ENCODE measurements at regions not wholly inside any gene's neighbourhood (a gene's known extent, or its start where the extent isn't known, plus 50 kb on each side); places are given as distances from the start of the nearest gene placed in this dataset.

- DNase-seq (ENCODE audit: low spot score in 2 of 2, unreplicated experiment in 2 of 2): no peak
- no peaks in the 10 kb centered on the region for H3K36me3 Mint-ChIP-seq
- peaks cover 10% of the 10 kb centered on the region for H3K27me3 Mint-ChIP-seq (ENCODE audit: low read depth)
- no peak overlapping the region for H3K27ac Mint-ChIP-seq
- no peaks in the 10 kb centered on the region for H3K9me3 Mint-ChIP-seq
- TF ChIP-seq CTCF (IDR thresholded peaks at IDR 0.05; ENCODE audit: unreplicated experiment): no peak
- no peak overlapping the region for H3K4me3 Mint-ChIP-seq
- no peaks in the 10 kb centered on the region for H3K4me1 Mint-ChIP-seq
Measured at GRCh38 chr18:57930476-57930875, 113.5 kb upstream of the NEDD4L start.

- H3K9me3 Mint-ChIP-seq: no peaks in the 10 kb centered on the region
- no peaks in the 10 kb centered on the region for H3K36me3 Mint-ChIP-seq
- no peak for TF ChIP-seq CTCF (IDR thresholded peaks at IDR 0.05; ENCODE audit: unreplicated experiment)
- no peak for DNase-seq (ENCODE audit: low spot score in 2 of 2, unreplicated experiment in 2 of 2)
- H3K4me1 Mint-ChIP-seq: no peaks in the 10 kb centered on the region
- H3K27ac Mint-ChIP-seq: no peak overlapping the region
- no peak overlapping the region for H3K4me3 Mint-ChIP-seq
- peaks cover 8% of the 10 kb centered on the region for H3K27me3 Mint-ChIP-seq (ENCODE audit: low read depth)
Measured at GRCh38 chr18:57929922-57930321, 114.1 kb upstream of the NEDD4L start.

GRCh38 chr18:57928466-57928865, 115.6 kb upstream of the NEDD4L start:
- H3K36me3 Mint-ChIP-seq: no peaks in the 10 kb centered on the region
- TF ChIP-seq CTCF (IDR thresholded peaks at IDR 0.05; ENCODE audit: unreplicated experiment): no peak
- no peak overlapping the region for H3K4me3 Mint-ChIP-seq
- peaks cover 5% of the 10 kb centered on the region for H3K27me3 Mint-ChIP-seq (ENCODE audit: low read depth)
- H3K4me1 Mint-ChIP-seq: no peaks in the 10 kb centered on the region
- H3K9me3 Mint-ChIP-seq: no peaks in the 10 kb centered on the region
- H3K27ac Mint-ChIP-seq: no peak overlapping the region
- DNase-seq (ENCODE audit: low spot score in 2 of 2, unreplicated experiment in 2 of 2): no peak

- H3K27ac Mint-ChIP-seq: no peak overlapping the region
- no peaks in the 10 kb centered on the region for H3K4me1 Mint-ChIP-seq
- no peak for DNase-seq (ENCODE audit: low spot score in 2 of 2, unreplicated experiment in 2 of 2)
- no peak for TF ChIP-seq CTCF (IDR thresholded peaks at IDR 0.05; ENCODE audit: unreplicated experiment)
- no peaks in the 10 kb centered on the region for H3K9me3 Mint-ChIP-seq
- no peaks in the 10 kb centered on the region for H3K36me3 Mint-ChIP-seq
- H3K27me3 Mint-ChIP-seq (ENCODE audit: low read depth): no peaks in the 10 kb centered on the region
- H3K4me3 Mint-ChIP-seq: no peak overlapping the region
Measured at GRCh38 chr18:57927511-57927910, 116.5 kb upstream of the NEDD4L start.

- DNase-seq (ENCODE audit: low spot score in 2 of 2, unreplicated experiment in 2 of 2): no peak
- no peak overlapping the region for H3K27ac Mint-ChIP-seq
- H3K4me3 Mint-ChIP-seq: no peak overlapping the region
- no peaks in the 10 kb centered on the region for H3K9me3 Mint-ChIP-seq
- TF ChIP-seq CTCF (IDR thresholded peaks at IDR 0.05; ENCODE audit: unreplicated experiment): no peak
- no peaks in the 10 kb centered on the region for H3K36me3 Mint-ChIP-seq
- no peaks in the 10 kb centered on the region for H3K27me3 Mint-ChIP-seq (ENCODE audit: low read depth)
- no peaks in the 10 kb centered on the region for H3K4me1 Mint-ChIP-seq
Measured at GRCh38 chr18:57925706-57926105, 118.3 kb upstream of the NEDD4L start.

GRCh38 chr18:57923611-57924010, 120.4 kb upstream of the NEDD4L start:
- Mint-ChIP-seq H3K27ac (no peak overlapping the region), H3K36me3 (no peaks in the 10 kb centered on the region), H3K9me3 (peaks cover 3% of the 10 kb centered on the region), H3K4me3 (no peak overlapping the region), H3K27me3 (ENCODE audit: low read depth) (no peaks in the 10 kb centered on the region), H3K4me1 (no peaks in the 10 kb centered on the region)
- TF ChIP-seq CTCF (IDR thresholded peaks at IDR 0.05; ENCODE audit: unreplicated experiment): no peak
- DNase-seq (ENCODE audit: low spot score in 2 of 2, unreplicated experiment in 2 of 2): no peak
